ENCODE measurements at regions not wholly inside any gene's neighbourhood (a gene's known extent, or its start where the extent isn't known, plus 50 kb on each side); places are given as distances from the start of the nearest gene placed in this dataset.

- DNase-seq (ENCODE audit: low read depth in 3 of 3), result no peak
These were observed 105.7 kb upstream of the IGFBP3 start for GRCh38 chr7:46026741-46027140.

GRCh38 chr7:46024263-46024916 is 103.3 kb upstream of the IGFBP3 start:
- no peak for DNase-seq (ENCODE audit: low read depth in 3 of 3)

- DNase-seq (ENCODE audit: low read depth in 3 of 3), result no peak
These were observed 101.3 kb upstream of the IGFBP3 start for GRCh38 chr7:46022397-46022796.

GRCh38 chr7:46015107-46015868 is 94.2 kb upstream of the IGFBP3 start:
- DNase-seq (ENCODE audit: low read depth in 3 of 3), result no peak

GRCh38 chr7:46011501-46011900 is 90.4 kb upstream of the IGFBP3 start:
- DNase-seq (ENCODE audit: low read depth in 3 of 3), result no peak

- no peak for DNase-seq (ENCODE audit: low read depth in 3 of 3)
These were observed 90.0 kb upstream of the IGFBP3 start for GRCh38 chr7:46011059-46011458.

- no peak for DNase-seq (ENCODE audit: low read depth in 3 of 3)
These were observed 88.1 kb upstream of the IGFBP3 start for GRCh38 chr7:46009211-46009610.

GRCh38 chr7:46007990-46008643 is 87.0 kb upstream of the IGFBP3 start:
- DNase-seq (ENCODE audit: low read depth in 3 of 3), result no peak

- DNase-seq (ENCODE audit: low read depth in 3 of 3), result no peak
These were observed 86.1 kb upstream of the IGFBP3 start for GRCh38 chr7:46007194-46007593.

- DNase-seq (ENCODE audit: low read depth in 3 of 3), result no peak
These were observed 85.7 kb upstream of the IGFBP3 start for GRCh38 chr7:46006723-46007122.

- no peak for DNase-seq (ENCODE audit: low read depth in 3 of 3)
These were observed 85.1 kb upstream of the IGFBP3 start for GRCh38 chr7:46006212-46006611.

GRCh38 chr7:46004965-46005364 is 83.9 kb upstream of the IGFBP3 start:
- no peak for DNase-seq (ENCODE audit: low read depth in 3 of 3)

GRCh38 chr7:46003896-46004875 is 83.1 kb upstream of the IGFBP3 start:
- DNase-seq (ENCODE audit: low read depth in 3 of 3), result no peak

GRCh38 chr7:46003161-46003560 is 82.1 kb upstream of the IGFBP3 start:
- DNase-seq (ENCODE audit: low read depth in 3 of 3), result no peak

GRCh38 chr7:46000513-46000912 is 79.4 kb upstream of the IGFBP3 start:
- DNase-seq (ENCODE audit: low read depth in 3 of 3), result no peak

GRCh38 chr7:45999541-45999940 is 78.5 kb upstream of the IGFBP3 start:
- DNase-seq (ENCODE audit: low read depth in 3 of 3), result no peak

GRCh38 chr7:45998506-45998905 is 77.4 kb upstream of the IGFBP3 start:
- no peak for DNase-seq (ENCODE audit: low read depth in 3 of 3)

GRCh38 chr7:45993621-45994020 is 72.5 kb upstream of the IGFBP3 start:
- no peak for DNase-seq (ENCODE audit: low read depth in 3 of 3)

GRCh38 chr7:45992826-45993225 is 71.8 kb upstream of the IGFBP3 start:
- DNase-seq (ENCODE audit: low read depth in 3 of 3), result no peak

GRCh38 chr7:45990276-45990675 is 69.2 kb upstream of the IGFBP3 start:
- no peak for DNase-seq (ENCODE audit: low read depth in 3 of 3)

- no peak for DNase-seq (ENCODE audit: low read depth in 3 of 3)
These were observed 67.5 kb upstream of the IGFBP3 start for GRCh38 chr7:45988405-45989057.
